Adrenal gland (tissue), 5 donors: ENCODE measurements at regions not wholly inside any gene's neighbourhood (a gene's known extent, or its start where the extent isn't known, plus 50 kb on each side); places are given as distances from the start of the nearest gene placed in this dataset.

ENCODE experiments used
- CTCF ChIP-seq, 6 experiments: fragments of 450-650 bp in 4 of 6; fragments of 200-600 bp in 2 of 6; sonication (generic) in 1 of 6; IDR thresholded peaks; 1 replicate in 5 of 6; 2 replicates in 1 of 6; pipeline versions ENCODE4 v1.5.1 to v1.8.0; 2016 to 2021; ENCODE audit warnings: antibody characterized with exemption in 6 of 6, mild to moderate bottlenecking in 2 of 6, moderate library complexity in 1 of 6
- POLR2A ChIP-seq, 2 donors: fragments of 450-650 bp; IDR thresholded peaks; one replicate each; pipeline ENCODE4 v1.6.1; 2017; ENCODE audit warnings: antibody characterized with exemption in 2 of 2, mild to moderate bottlenecking in 2 of 2, moderate library complexity in 1 of 2
- donor health status: DM: no; HTN: no; CAD: no.

- no peak for TF ChIP-seq CTCF (IDR thresholded peaks at IDR 0.05)
- no peak for TF ChIP-seq POLR2A (IDR thresholded peaks at IDR 0.05)
These were observed 182.1 kb downstream of the ARRDC4 start for GRCh38 chr15:98142572-98142971.
